Right forelimb (tissue), 1 donor: ENCODE measurements at regions not wholly inside any gene's neighbourhood (a gene's known extent, or its start where the extent isn't known, plus 50 kb on each side); places are given as distances from the start of the nearest gene placed in this dataset.
"Not testable (repeated sequence)": the region's sequence is repeated elsewhere in the genome, so short reads cannot be mapped to it uniquely, and the experiment has no call there.

Source experiments
- DNase-seq: peaks from one replicate; pipeline ENCODE4 v3.0.0-alpha.2; 2018

DNA sequence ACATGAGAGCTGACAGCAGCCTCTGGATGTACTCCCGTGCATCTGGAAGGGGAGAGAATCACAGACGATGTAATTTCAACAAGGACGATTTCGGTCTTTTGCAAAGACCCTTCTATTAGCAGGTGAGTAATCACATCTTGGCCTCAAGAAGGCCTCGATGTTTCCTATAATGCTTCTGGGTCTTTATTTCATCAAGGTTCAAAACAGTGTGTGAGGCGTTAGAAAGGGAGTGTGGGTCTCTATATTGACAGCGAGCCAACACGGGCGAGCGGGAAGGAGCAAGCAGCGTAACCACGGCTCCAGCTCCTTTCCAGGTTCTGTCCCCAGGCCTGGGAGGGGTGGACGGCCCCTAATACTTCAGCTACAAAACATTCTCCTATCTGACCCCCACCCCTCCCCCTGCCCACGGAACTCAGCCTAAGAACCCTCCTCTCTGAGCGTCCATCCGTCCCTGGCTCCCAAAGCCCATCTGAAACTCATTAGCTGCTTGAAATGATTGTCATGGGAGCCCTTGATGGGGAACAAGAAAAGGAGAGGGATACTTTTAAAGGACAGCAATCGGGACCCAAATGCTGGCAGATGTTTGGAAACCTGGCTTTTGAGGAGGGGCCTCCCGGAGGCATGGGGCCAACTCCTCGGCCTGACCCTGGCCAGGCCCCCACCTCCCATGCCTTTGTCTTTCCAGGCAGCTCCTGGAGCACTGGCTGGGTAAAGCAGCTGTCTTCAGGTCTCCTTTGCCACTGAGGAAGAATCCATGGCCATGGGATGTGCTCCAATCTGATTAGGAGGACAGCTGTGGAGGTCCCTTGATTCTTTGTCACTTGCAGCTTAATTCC lies 250.8 kb downstream of the FOXD2 start:
- peak; percentile 50 for DNase-seq

DNA sequence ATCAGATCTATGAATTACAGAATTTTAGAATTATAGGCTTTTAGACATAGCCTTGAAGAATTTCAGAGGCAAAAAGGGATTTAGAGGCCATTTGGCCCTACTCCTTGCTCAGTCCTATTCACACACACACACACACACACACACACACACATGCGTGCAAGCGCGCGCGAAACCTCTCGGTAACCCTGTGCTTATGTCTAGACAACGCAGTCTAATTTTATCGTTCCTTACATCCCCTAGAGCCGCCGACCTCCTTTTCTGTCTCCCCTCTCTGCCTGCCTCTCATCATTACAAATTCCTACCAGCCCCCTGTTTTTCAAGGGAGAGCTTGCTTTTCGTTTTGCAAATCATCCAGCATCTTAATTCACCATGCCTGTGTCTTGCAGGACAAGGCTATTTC lies 252.1 kb downstream of the FOXD2 start:
- DNase-seq: no peak

DNA sequence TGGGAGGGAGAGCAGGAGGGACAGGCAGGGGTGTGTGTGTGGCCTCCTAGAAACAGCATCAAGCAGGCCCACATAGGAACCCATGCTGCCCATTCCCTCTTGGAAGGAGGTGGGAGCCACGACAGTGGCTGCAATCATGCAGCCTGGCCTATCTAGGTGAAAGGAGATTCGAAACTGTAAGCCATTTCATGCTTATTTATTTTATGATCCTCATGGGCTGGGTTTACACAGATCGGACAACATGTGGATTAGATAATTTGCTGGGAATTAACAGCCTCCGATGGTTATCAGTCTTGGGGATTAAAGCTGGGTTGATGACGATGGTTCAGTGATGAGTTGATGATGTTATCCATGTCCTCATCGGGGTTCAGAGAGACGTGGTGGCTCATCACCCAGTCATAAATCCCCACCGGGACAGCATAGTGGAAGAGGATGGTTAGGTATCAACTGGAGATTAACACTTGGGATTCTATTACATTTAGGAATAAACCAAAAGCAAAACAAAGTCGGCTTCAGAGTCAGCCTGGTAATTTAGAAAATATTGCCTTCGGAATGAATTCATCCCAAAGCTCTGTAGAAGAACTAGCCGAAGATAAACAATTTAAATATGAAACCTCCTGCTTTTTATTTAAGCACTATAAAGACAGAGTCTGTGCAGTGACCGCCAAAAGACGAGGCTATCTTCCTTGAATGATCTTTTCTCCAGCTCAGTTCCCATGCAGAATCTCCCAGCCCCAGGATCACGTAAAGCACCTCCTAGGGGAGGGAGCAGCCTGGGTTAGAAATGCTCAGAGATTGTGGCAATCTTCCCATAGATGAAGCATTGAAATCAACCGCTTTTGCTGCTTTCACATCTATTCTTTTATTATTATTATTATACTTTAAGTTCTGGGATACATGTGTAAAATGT lies 252.8 kb downstream of the FOXD2 start:
- no peak for DNase-seq

DNA sequence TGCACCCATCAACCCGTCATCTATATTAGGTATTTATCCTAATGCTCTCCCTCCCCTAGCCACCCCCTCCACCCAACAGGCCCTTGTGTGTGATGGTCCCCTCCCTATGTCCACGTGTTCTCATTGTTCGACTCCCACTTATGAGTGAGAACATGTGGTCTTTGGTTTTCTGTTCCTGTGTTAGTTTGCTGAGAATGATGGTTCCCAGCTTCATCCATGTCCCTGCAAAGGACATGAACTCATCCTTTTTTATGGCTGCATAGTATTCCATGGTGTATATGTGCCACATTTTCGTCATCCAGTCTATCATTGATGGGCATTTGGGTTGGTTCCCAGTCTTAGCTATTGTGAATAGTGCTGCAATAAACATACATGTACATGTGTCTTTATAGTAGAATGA lies 253.4 kb downstream of the FOXD2 start:
- DNase-seq: not testable (repeated sequence)

DNA sequence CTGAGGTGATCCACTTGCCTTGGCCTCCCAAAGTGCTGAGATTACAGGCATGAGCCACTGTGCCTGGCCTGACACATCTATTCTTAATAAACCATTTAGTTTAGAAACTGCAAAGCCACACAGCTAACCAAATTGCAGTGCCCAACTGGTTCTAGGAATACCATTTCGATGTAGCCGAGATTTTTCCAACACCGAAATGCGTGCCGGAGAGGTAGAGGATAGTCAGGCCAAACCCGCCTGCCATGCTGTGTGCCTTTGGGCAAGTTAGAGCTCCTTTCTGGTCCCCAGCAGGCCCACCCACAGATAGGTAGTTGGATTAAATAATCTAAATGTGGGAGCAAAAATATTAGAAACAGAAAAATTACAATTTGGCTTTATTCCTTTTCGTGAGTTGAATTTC lies 254.4 kb downstream of the FOXD2 start:
- DNase-seq: no peak

DNA sequence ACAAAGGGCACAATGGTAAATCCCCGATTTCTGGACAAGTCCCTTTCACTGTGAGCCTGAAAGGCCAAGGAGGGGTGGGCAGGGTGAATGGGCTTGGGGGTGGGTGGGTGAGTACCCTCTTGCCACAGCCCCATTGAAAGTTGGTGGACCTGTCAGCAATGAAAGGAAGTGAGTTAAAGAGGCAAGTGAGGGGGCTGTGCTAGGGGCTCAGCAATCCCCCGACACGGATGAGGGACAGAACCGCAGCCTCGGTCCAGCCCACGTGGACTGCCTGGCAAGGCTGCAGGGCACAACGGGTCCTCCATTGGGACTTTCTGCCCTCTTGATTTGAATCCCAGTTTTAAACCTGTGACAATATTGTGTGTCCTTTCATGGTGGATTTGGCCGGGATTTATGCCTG lies 255.3 kb downstream of the FOXD2 start:
- DNase-seq: peak; percentile 19

DNA sequence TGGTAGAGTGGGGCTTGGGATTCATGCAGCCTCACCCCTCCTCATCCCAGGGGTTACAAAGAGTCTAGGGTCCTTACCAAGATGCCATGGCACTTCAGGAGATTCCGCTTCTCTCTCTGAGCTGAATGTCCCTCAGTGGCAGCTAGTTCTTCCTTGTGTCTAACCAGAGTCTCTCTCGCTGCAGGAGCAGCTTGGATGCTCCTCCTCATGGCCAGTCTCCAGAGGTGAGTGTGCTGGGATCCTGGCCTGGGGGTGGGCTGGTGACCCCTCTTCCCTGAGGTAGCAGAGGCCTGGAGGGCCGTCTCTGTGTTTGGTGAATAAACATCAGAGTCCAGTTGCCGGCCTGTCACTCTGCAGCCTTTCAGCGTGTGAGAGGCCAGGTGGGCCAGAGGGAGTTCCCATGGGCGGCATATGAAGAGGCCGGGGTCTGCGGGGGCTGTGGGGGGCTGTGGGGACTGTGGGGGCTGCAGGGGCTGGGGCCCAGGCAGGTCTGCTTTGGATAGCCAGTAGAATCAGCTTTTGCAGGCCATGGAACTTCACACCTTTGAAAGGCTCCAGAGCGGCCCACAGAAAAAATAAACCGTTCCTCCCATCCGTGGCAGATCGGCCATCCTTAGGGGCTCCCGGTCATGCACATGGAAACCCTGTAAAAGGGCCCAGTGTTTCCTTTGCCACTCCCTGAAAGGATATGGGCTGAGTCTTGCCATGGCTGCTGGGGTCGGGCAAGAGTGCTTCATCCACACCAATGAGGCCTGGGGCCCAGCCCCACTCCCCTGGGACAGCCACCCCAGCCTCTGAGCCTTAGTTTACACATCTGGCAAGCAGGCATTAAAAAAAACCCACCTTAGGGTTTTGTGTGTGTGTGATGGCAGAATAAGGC lies 256.4 kb downstream of the FOXD2 start:
- DNase-seq: peak; percentile 28

DNA sequence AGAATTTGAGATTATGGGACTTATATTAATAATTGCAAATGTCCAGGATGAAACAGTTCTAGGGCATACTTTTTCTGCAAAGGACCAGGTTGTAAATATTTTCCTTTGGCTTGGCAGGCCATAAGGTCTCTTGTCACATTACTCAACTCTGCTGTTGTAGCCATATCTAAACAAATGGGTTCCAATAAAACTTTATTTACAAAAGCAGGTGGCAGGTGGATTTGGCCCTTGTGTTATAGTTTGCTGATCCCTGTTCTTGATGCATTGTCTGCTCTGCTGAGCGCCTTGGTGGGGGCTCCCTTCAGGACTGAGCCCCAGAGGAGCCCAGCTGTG lies 258.5 kb downstream of the FOXD2 start:
- DNase-seq: no peak

DNA sequence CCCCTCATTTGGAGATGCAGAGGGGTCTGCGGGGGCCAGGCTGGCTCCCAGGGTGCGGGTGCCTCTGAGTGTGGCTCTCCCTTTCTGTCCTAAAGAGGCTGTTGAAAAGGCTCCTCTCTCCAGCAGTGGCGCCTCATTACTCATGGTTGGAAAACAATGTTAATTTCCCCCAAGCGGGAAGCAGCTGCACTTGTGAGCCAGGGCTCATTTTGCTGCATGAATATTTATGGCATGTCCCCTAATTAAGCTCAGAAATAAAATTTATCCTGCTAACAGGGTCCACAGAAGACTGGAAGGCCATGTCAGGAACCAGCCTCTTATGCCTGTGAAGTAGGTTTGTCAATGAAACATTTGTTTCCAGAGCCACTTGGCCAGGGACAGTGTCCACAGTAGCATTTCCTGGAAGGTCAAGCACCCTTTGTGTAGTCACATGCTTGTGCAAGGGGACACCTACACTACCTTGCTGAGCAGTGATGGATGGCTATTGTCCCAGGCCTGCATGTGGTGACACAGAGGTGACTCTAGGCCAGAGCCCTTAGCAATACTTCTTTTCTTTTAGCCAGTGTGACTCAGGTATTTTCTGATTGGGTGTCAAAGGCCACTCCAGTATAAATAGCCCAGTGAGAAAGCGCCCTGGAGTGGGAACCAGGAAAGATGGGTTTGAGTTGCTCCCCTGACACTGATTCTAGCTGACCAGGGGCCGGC lies 259.0 kb downstream of the FOXD2 start:
- peak; percentile 27 for DNase-seq

DNA sequence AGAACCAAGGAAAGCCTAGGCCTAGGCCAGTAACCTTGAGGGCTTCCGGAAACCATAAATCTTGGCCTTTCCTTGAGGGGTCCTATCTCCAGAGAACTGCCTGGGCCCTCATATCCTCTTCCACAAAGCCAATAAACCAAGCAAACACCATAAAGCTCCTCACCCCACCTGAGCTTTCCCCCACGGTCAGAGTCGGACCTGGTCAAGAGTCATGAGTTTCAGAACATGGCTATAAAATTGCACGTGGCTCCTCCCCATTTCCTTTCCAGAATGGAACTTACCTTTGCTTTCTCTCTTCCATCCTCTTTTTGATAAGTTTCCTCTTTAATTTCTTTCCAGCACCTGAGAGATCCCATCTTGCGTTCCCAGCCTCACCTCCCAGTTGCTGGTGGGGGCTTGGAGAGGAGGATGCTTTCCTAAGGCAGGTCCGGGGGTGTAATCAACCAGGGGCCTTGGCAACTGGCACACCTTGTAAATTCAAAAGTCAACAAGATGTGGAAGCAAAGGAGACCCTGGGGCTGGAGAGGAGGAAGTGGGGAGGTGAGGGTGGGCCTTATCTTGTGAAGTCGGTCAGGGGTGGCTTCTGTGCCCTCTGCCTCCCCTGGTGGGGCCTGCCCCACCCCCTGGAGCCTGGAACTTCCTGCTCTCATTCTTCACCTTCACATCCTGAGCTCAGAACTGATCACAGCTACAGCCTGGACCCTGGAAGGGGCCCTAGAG lies 259.9 kb downstream of the FOXD2 start:
- DNase-seq: no peak

DNA sequence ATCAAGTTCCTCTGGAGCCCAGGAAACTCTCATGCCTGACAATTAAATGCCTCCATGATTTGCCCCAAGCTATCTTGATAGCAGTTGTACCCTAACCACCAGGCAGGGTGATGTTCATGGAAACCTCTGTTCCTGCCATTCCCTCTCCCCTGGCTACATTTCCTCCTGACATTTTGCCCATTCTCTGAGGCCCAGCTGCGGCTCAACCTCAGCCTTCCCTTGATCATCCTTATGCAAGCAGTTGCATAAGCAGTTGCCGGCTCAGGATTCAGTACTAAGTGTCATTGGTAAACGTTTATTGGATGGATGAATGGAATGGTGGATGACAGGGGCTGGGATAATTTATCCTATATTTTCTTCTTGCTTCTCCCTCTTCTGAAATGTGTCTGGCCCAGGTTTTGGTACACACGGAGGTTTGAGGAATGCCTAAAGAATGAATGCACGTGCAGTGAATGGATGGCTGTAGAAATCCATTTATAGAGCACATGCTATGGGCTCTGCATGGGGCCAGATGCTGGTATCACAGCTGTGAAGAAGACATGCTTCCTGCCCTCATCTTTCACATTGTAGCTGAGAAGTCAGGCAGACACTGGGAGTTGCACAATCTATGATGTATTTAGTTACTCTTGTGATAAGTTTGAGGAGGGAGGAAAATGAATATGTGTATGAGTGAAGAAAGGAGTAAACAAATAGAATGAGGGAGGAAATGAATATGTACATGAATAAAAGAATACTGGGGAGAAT lies 261.8 kb downstream of the FOXD2 start:
- DNase-seq: no peak

DNA sequence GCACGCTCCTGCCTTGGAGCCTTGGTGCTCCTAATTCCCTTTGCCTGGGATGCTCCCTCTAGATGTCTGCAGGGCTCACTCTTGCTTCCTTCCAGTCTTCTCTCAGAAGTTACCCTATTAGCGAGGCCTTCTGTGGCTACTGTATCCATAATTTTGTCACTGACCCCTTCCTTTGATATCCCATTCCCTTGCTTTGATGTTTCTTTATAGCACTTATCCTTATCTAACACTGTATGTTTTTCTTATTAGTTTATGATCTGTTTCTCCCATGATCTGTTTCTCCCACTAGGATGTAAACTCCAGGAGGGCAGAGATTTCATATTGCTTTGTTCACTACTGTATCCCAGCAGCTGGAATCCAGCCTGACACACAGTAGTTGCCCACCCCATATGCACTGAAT lies 263.4 kb downstream of the FOXD2 start:
- DNase-seq: no peak

DNA sequence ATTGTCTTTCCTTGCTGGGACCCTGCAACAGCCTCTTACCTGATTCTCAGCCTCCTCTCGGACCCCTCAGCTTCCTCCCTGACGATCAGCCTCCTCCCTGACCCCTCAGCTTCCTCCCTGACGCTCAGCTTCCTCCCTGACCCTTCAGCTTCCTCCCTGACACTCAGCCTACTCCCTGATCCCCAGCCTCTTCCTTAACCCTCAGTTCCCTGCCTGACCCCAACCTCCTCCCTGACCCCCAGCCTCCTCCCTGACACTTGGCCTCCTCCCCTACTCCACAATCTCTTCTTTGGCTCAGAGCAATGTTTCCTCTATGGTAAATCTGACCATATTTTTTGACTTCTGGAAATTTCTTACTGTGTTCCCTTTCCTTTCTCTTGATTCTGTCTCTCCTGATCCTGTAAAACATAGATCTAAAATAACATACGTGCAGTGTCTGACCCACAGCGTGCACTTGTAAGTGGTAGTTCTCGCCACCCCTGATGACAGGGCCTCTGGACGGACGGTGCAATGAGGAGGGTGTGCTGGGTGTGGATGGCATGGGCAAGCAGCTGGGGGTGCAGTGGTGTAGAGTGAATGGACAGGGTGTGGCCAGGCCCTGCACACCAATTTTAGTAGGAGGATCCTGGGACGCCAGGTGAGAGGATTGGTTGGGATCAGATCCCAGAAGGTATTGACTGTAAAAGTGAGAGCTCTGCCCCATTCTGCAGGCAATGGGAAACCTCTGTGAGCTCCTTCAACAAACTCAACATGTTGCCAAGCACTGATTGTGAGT lies 264.1 kb downstream of the FOXD2 start:
- no peak for DNase-seq

DNA sequence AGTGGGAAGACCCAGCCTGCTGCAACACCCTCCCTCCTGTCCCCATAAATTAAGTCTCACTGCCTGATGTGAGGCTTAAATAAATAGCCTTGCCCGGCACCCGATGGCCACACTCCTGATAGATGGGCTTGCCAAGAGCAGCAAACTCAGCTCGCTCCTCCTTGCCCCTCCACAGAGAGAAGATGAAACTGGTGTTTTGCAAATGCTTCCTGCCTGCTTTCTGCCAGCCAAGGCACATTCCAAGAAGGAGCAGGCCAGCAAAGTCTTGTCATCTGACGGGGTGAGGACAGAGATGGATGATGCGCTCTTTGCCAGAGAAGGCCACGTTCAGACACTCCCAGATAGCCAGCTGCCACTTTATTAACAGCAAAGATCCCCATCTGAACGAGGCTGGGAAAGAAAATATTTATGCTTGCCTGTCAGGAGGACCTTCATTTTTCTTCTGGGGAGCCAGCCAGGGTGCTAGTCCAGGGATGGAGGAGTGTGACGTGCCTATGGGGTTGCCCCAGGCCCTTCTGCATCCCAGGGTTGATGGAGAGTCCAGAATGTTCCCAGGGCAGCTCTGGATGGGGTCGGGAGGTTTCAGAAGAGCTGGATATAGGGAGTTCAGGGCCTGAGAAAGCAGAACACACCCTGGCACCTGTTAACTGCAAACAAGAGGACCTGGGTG lies 265.4 kb downstream of the FOXD2 start:
- no peak for DNase-seq

DNA sequence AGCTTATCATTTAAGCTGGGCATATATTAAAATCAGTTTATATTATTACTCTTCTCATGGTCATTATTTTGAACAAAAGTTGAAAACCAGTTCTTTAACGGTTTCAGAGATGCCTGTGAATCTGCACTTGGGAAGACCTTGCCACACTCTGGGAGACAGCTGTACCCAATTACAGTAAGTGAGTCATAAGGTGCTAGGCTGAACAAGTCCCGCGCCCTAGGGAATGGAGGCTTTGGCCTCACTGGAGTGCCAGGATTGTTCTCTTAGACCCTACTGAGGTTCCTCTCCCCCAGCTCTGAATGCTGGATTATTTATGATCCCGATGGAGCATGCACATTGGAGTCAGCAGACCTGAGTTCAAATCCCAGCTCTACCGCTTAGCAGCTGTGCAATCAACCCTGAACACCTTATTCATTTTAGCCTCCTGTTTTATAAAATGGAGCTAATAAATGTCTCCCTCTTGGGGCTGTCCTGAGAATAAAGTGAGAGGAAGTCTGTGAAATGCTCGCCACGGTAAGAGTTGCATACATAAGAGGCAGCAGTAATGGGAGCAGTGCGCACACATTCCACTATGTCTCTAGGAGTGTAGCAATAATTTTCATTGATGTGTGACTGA lies 266.2 kb downstream of the FOXD2 start:
- no peak for DNase-seq

DNA sequence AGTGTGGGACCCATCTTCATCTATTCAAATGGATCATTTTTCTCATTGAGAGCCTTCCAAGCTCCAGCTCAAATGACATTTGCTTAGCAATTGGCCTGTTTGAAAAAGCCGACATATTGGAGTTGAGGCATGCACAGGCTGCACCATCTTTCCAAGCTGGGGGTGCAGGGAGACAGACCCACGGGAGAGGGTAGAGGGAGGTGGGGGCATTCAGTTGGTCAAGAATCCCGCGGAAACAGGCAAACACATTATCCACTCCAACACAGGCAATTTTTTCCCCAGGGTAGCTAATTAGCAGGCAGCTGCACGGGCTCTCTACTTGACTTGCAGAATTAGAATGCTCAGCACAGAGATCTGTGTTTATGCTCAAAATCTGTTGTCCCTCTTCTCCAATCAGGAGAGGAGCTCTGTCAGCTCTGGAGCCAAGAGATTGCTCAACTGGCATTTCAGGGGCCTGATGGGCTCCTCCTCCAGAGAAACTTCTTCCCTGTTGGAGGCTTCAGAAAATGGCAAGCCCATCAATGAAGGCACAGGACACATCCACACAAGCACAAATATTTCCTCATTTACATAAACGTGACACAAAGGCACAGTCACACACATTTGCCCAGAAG lies 267.8 kb downstream of the FOXD2 start:
- DNase-seq: no peak

DNA sequence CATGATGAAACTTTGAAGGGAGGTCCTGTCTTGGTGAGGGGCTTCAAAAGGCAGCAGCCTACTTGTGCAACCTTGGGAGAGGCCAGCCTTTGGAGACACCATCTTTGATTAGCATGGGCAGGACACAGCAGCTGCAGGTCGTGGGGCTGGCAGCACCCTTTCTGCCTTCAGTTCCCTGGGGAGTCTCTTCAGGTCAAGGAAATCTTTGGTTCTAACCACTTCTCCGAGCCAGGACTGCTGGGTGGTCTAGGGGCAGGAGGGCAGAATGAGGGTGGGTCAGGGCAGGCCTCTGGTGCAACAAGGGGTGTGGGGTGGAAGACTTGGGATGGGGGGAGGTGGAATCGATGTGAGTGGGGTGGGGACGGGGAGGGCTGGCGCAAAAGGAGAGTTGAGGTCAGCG lies 269.7 kb downstream of the FOXD2 start:
- DNase-seq: no peak

DNA sequence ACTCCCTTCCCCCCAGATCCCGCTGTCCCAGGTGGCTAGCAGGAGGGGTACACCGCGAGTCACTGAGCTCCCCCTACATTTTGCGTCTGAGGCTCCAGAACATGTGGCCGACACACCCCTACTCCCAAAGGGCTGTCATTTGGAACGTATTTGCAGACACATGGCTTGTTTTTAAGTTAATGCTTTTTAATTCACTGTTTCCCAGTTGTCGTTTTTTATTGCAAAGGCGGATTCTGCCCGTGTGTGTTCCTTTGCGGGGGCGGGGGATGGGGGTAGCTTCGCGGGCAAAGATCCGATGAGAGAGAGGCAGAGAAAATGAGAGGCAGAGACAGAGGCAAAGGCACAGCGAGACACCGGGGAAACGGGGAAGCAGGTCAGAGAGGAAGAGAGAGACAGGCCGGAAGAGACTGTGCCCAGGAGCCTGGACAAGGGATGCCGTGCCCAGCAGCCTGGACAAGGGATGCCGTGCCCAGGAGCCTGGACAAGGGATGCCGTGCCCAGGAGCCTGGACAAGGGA lies 270.2 kb downstream of the FOXD2 start:
- DNase-seq: no peak

DNA sequence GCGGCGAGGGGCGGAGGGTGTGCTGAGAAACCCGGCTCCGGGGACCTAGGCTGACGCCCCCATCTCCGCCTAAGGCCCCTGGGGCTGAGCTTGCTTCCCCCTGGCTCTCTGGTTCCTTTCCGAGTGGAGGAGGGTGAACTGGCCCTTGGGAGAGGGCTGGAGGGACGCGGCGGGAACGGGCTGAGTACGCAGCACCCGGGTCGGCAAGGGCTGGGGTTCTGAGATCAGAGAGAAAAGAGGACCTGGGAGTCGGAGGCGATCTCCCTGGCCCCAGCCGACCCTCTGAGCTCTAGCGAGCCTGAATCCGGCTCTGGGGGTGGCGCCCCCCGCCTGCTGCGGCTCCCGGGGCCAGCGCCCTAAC lies 270.8 kb downstream of the FOXD2 start:
- DNase-seq: no peak
